SK-N-SH (cell line): ENCODE measurements at regions not wholly inside any gene's neighbourhood (a gene's known extent, or its start where the extent isn't known, plus 50 kb on each side); places are given as distances from the start of the nearest gene placed in this dataset.

ENCODE experiments used
- CTCF ChIA-PET: fragments of 300-600, 350-600 bp; formaldehyde crosslinking; extraction: SDS; loops from one replicate; lab custom pipeline; 2021; lab: Yijun Ruan, JAX
- POLR2A ChIA-PET: fragments of 350-600 bp; sonication (Branson Sonifier 250); formaldehyde crosslinking; extraction: SDS; loops from one replicate; lab custom pipeline; 2020; ENCODE audit warnings: antibody characterized with exemption, inconsistent platforms; lab: Yijun Ruan, JAX
- DNase-seq: peaks from one replicate; pipeline ENCODE4 v3.0.0; 2012
- H2AFZ ChIP-seq: fragments of 200-600 bp; sonication (generic); 2 replicates; pipeline ENCODE4 v1.8.1; 2016; ENCODE audit warnings: antibody characterized with exemption, mild to moderate bottlenecking, low read depth
- H3F3A ChIP-seq: fragments of 200-600 bp; sonication (generic); replicated peaks from 2 replicates; pipeline ENCODE3; 2016; ENCODE audit warnings: antibody characterized with exemption, mild to moderate bottlenecking; ENCODE audit not compliant: insufficient read depth
- H3K27ac ChIP-seq, 2 experiments: fragments of 200-500 bp in 1 of 2; fragments of 200-600 bp in 1 of 2; sonication (Bioruptor generic) in 1 of 2; sonication (generic), shearing (Covaris generic) in 1 of 2; 2 replicates each; pipeline versions ENCODE4 v1.5.1 to v1.6.1; 2014 to 2016; ENCODE audit warnings: low read depth in 2 of 2, inconsistent platforms in 1 of 2, low read length in 1 of 2, mild to moderate bottlenecking in 1 of 2, mixed read lengths in 1 of 2
- H3K27me3 ChIP-seq: fragments of 200-600 bp; sonication (generic), shearing (Covaris generic); 2 replicates; pipeline ENCODE4 v1.6.1; 2016; ENCODE audit warnings: mixed run types; ENCODE audit not compliant: insufficient read depth
- H3K36me3 ChIP-seq, 2 experiments: fragments of 200-500 bp in 1 of 2; fragments of 200-600 bp in 1 of 2; sonication (Bioruptor generic) in 1 of 2; sonication (generic) in 1 of 2; replicated peaks in 1 of 2; 2 replicates each; pipeline versions ENCODE3 to v1.5.1; 2014 to 2016; ENCODE audit warnings: low read length in 1 of 2, mild to moderate bottlenecking in 1 of 2; ENCODE audit not compliant: insufficient read depth in 2 of 2, control insufficient read depth in 1 of 2
- H3K4me1 ChIP-seq, 2 experiments: fragments of 200-500 bp in 1 of 2; fragments of 200-600 bp in 1 of 2; sonication (Bioruptor generic) in 1 of 2; sonication (generic), shearing (Covaris generic) in 1 of 2; 2 replicates each; pipeline versions ENCODE4 v1.5.1 to v1.6.1; 2014 to 2016; ENCODE audit warnings: low read depth in 1 of 2, low read length in 1 of 2, mixed run types in 1 of 2; ENCODE audit not compliant: insufficient read depth in 2 of 2, control insufficient read depth in 1 of 2
- H3K4me2 ChIP-seq: fragments of 200-600 bp; sonication (generic), shearing (Covaris generic); 2 replicates; pipeline ENCODE4 v1.6.1; 2017; ENCODE audit warnings: mixed run types
- H3K4me3 ChIP-seq, 2 experiments: fragments of 200-500 bp in 1 of 2; fragments of 200-600 bp in 1 of 2; sonication (Bioruptor generic) in 1 of 2; sonication (generic), shearing (Covaris generic) in 1 of 2; 2 replicates each; pipeline versions ENCODE4 v1.5.1 to v1.8.1; 2014 to 2016; ENCODE audit warnings: low read depth in 2 of 2, inconsistent platforms in 1 of 2, low read length in 1 of 2, mild to moderate bottlenecking in 1 of 2, mixed read lengths in 1 of 2, moderate library complexity in 1 of 2
- H3K79me2 ChIP-seq: fragments of 200-600 bp; sonication (generic); 2 replicates; pipeline ENCODE4 v1.8.1; 2017; ENCODE audit warnings: mild to moderate bottlenecking; ENCODE audit not compliant: insufficient read depth
- H3K9ac ChIP-seq: fragments of 200-600 bp; sonication (generic); 2 replicates; pipeline ENCODE4 v1.6.1; 2017; ENCODE audit warnings: mixed run types
- H3K9me2 ChIP-seq: fragments of 200-600 bp; sonication (generic); 2 replicates; pipeline ENCODE4 v1.6.1; 2017; ENCODE audit warnings: mixed run types
- H3K9me3 ChIP-seq: fragments of 200-600 bp; sonication (generic); 2 replicates; pipeline ENCODE4 v1.6.1; 2017; ENCODE audit warnings: mixed run types, mild to moderate bottlenecking, moderate library complexity
- H4K20me1 ChIP-seq: fragments of 200-600 bp; sonication (generic); 2 replicates; pipeline ENCODE4 v1.6.1; 2017; ENCODE audit warnings: mild to moderate bottlenecking, mixed run types; ENCODE audit not compliant: insufficient read depth
- EP300 ChIP-seq, 2 experiments: IDR thresholded peaks; 2 replicates each; pipeline versions ENCODE4 v1.4.0 to v1.6.1; 2012; ENCODE audit warnings: borderline replicate concordance in 1 of 2, low read depth in 1 of 2, low read length in 1 of 2
- FOSL2 ChIP-seq: IDR thresholded peaks from 2 replicates; pipeline ENCODE4 v1.4.0; 2012; ENCODE audit warnings: low read depth, mild to moderate bottlenecking, moderate library complexity, borderline replicate concordance
- FOXM1 ChIP-seq: IDR thresholded peaks from 2 replicates; pipeline ENCODE4 v1.4.0; 2012; ENCODE audit warnings: low read depth, mild to moderate bottlenecking
- GABPA ChIP-seq: IDR thresholded peaks from 2 replicates; pipeline ENCODE4 v1.4.0; 2012; ENCODE audit warnings: low read depth, mild to moderate bottlenecking
- MEF2A ChIP-seq: IDR thresholded peaks from 2 replicates; pipeline ENCODE4 v1.4.0; 2012; ENCODE audit warnings: low read depth, borderline replicate concordance
- NFIC ChIP-seq: IDR thresholded peaks from 2 replicates; pipeline ENCODE4 v1.4.0; 2012; ENCODE audit warnings: borderline replicate concordance
- RCOR1 ChIP-seq: fragments of 150-350 bp; IDR thresholded peaks from 2 replicates; pipeline ENCODE4 v1.6.1; 2017; ENCODE audit warnings: antibody characterized with exemption, low read length
- TCF12 ChIP-seq: IDR thresholded peaks from 2 replicates; pipeline ENCODE4 v1.4.0; 2012
- TEAD4 ChIP-seq: IDR thresholded peaks from 2 replicates; pipeline ENCODE4 v1.4.0; 2012; ENCODE audit warnings: mild to moderate bottlenecking, borderline replicate concordance; ENCODE audit not compliant: insufficient read depth
- WGBS: methylation state at CpG from one replicate; pipeline ENCODE4 v1.1.6; 2017; ENCODE audit warnings: low lambda C conversion rate; 5-methylcytosine and 5-hydroxymethylcytosine counted together
- TF ChIP-seq, protein P1 (sequence below): IDR thresholded peaks from 2 replicates; pipeline ENCODE4; 2012
- TF ChIP-seq, protein P2 (sequence below): IDR thresholded peaks from 2 replicates; pipeline ENCODE4 v1.4.0; 2012; ENCODE audit warnings: low read depth, borderline replicate concordance
- TF ChIP-seq, protein P3 (sequence below): fragments of 150-350 bp; IDR thresholded peaks from 2 replicates; pipeline ENCODE4 v1.6.1; 2016; ENCODE audit warnings: mild to moderate bottlenecking, low read depth, low read length

DNA sequence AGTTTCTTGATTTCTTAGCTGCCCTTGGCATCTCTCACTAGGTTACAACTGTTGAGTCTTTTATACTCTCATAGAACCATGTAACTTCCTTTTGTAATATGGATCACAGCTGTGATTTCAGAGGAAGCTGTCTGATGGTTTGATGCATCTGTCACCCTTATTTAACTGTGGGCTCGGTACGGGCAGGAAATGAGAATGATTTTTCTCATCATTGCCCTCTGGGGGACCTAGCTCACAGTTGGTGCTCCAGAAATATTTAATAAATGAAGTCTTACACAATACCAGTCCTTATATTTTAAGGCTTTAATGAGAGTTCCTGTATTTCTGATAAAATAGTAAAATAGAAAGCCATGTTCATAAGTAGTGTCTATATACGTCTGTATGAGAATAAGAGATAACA lies 151.2 kb downstream of the EBLN2 start (continued):
- TF ChIP-seq, protein P1, sequence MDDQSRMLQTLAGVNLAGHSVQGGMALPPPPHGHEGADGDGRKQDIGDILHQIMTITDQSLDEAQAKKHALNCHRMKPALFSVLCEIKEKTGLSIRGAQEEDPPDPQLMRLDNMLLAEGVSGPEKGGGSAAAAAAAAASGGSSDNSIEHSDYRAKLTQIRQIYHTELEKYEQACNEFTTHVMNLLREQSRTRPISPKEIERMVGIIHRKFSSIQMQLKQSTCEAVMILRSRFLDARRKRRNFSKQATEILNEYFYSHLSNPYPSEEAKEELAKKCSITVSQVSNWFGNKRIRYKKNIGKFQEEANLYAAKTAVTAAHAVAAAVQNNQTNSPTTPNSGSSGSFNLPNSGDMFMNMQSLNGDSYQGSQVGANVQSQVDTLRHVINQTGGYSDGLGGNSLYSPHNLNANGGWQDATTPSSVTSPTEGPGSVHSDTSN, result no peak
- TF ChIP-seq RCOR1, result no peak

DNA sequence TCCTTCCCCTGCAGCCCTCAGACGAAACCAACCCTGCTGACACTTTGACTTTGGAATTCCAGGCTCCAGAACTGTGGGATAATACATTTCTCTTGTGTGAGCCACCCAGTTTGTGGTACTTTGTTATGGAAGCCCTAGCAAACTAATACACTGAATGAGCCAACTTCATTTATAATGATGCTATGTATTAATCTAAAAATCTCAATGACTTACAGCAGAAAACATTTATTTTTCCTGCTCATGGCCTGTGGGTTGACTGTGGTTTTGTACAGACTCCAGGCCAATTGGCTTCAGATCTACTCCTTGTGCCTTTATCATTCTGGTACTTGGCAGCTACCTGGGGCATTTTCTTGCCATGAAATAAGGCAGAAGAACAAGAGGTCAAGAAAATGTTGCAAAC lies 152.4 kb downstream of the EBLN2 start:
- H3K27ac ChIP-seq, result no peak overlapping the region; a peak in 1 of 4 replicates
- no peak for DNase-seq
- no peaks in the 10 kb centered on the region for H3K9me2 ChIP-seq
- H3K79me2 ChIP-seq, result no peaks in the 10 kb centered on the region
- no peaks in the 10 kb centered on the region for H3K36me3 ChIP-seq
- no peaks in the 10 kb centered on the region for H3K9me3 ChIP-seq
- H3F3A ChIP-seq, result no peaks in the 10 kb centered on the region
- peaks cover 3 to 7% of the 10 kb centered on the region in 2 experiments; a peak in 3 of 4 replicates for H3K4me1 ChIP-seq
- no peaks in the 10 kb centered on the region for H4K20me1 ChIP-seq
- no peaks in the 10 kb centered on the region for H3K27me3 ChIP-seq
- no peak overlapping the region for H2AFZ ChIP-seq
- H3K9ac ChIP-seq, result no peak overlapping the region
- CTCF ChIA-PET, result no interaction called here
- no peak overlapping the region for H3K4me3 ChIP-seq
- 50% methylated on average over 1 of the region's 1 CpG for WGBS
- no peak overlapping the region for H3K4me2 ChIP-seq
- no peak for TF ChIP-seq TEAD4
- no peak for TF ChIP-seq MEF2A
- TF ChIP-seq NFIC, result 0 out of 2 replicates have a peak, but pooled peaks have one; percentile 18
- TF ChIP-seq TCF12, result no peak; the same call in 1 of the 2 replicates
- POLR2A ChIA-PET, result no interaction called here

DNA sequence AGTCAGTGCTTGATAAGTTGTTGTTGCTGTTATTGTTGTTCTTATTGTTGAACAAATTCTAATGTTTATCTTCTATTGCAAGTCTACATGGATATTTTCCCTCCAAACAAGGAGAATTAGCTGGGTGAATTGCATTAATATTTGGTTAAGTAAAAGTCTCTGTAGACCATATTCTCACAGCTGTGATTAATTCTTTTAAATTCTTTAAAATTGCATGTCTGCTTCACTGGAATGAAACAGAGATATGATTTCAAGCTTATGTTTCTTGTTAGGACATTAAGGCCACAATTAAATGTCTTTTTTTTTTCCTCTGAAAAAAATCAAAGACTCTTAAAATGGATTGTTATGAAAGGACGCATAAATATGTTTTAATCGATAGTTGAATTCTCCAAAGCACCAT lies 153.4 kb downstream of the EBLN2 start:
- ChIA-PET CTCF (interaction anchor here (1.2 to 1.3 kb wide), 2 partner anchors 23 to 30 kb away, joined by 3 to 5 read pairs; no protein-coding TSS in a partner anchor), POLR2A (no interaction called here)
- peak in 1 of 2 experiments; percentile 12; a peak in 1 of 4 replicates for TF ChIP-seq EP300 (IDR thresholded peaks at IDR 0.05; ENCODE audit: borderline replicate concordance in 1 of 2, low read depth in 1 of 2, low read length in 1 of 2)
- TF ChIP-seq, protein P1, result no peak
- H2AFZ ChIP-seq, result no peak overlapping the region
- H3K4me2 ChIP-seq, result no peak overlapping the region
- WGBS, result 68% methylated on average over 2 of the region's 2 CpGs
- H3F3A ChIP-seq, result no peaks in the 10 kb centered on the region
- no peaks in the 10 kb centered on the region for H3K9me3 ChIP-seq
- peaks cover 3 to 7% of the 10 kb centered on the region in 2 experiments; a peak in 3 of 4 replicates for H3K4me1 ChIP-seq
- H3K27ac ChIP-seq, result peak overlapping the region; percentile 55 to 88; a peak in 3 of 4 replicates
- H3K79me2 ChIP-seq, result no peaks in the 10 kb centered on the region
- H3K9me2 ChIP-seq, result no peaks in the 10 kb centered on the region
- no peak overlapping the region for H3K4me3 ChIP-seq
- DNase-seq, result no peak
- H3K36me3 ChIP-seq, result no peaks in the 10 kb centered on the region
- H3K27me3 ChIP-seq, result no peaks in the 10 kb centered on the region
- H4K20me1 ChIP-seq, result no peaks in the 10 kb centered on the region
- no peak overlapping the region for H3K9ac ChIP-seq

DNA sequence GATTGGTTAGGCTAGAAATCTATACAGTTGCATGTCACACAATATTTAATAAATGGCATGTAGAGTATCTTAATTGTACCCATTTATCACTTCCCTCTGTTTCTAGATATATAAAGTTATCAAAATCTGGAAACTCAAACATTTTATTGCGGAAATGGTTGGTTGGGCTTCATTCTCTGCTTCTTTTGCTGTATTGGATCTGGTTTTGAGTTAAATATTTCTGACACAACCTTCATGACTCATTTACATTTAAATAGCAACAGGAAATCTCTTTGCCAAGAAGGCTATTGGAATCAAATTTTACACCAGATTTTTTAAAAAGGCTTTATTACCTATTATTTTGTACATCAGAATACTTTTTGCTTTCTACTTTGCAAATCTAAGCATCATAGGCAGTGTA lies 153.8 kb downstream of the EBLN2 start:
- Histone ChIP-seq H3K27me3 (no peaks in the 10 kb centered on the region), H3K4me3 (no peak overlapping the region), H3K27ac (peak overlapping the region; percentile 55 to 88), H3K9ac (no peak overlapping the region), H3K4me1 (peaks cover 3 to 7% of the 10 kb centered on the region in 2 experiments; a peak in 3 of 4 replicates), H3K9me3 (no peaks in the 10 kb centered on the region), H3K36me3 (no peaks in the 10 kb centered on the region), H4K20me1 (no peaks in the 10 kb centered on the region), H3K79me2 (no peaks in the 10 kb centered on the region), H3K4me2 (no peak overlapping the region), H3F3A (no peaks in the 10 kb centered on the region), H3K9me2 (no peaks in the 10 kb centered on the region), H2AFZ (no peak overlapping the region)
- ChIA-PET POLR2A (no interaction called here), CTCF (interaction anchor here (1.2 to 1.3 kb wide), 2 partner anchors 23 to 30 kb away, joined by 3 to 5 read pairs; no protein-coding TSS in a partner anchor)
- WGBS, result 50% methylated on average over 1 of the region's 1 CpG
- DNase-seq, result no peak
- TF ChIP-seq NFIC (peak; percentile 47; the same call in 1 of the 2 replicates), MEF2A (peak; percentile 63; the same call in 1 of the 2 replicates), FOSL2 (peak; percentile 28; the same call in 1 of the 2 replicates), FOXM1 (0 out of 2 replicates have a peak, but pooled peaks have one; percentile 33), GABPA (no peak)
- TF ChIP-seq, protein P2, sequence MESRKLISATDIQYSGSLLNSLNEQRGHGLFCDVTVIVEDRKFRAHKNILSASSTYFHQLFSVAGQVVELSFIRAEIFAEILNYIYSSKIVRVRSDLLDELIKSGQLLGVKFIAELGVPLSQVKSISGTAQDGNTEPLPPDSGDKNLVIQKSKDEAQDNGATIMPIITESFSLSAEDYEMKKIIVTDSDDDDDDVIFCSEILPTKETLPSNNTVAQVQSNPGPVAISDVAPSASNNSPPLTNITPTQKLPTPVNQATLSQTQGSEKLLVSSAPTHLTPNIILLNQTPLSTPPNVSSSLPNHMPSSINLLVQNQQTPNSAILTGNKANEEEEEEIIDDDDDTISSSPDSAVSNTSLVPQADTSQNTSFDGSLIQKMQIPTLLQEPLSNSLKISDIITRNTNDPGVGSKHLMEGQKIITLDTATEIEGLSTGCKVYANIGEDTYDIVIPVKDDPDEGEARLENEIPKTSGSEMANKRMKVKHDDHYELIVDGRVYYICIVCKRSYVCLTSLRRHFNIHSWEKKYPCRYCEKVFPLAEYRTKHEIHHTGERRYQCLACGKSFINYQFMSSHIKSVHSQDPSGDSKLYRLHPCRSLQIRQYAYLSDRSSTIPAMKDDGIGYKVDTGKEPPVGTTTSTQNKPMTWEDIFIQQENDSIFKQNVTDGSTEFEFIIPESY, result no peak
- TF ChIP-seq, protein P3, sequence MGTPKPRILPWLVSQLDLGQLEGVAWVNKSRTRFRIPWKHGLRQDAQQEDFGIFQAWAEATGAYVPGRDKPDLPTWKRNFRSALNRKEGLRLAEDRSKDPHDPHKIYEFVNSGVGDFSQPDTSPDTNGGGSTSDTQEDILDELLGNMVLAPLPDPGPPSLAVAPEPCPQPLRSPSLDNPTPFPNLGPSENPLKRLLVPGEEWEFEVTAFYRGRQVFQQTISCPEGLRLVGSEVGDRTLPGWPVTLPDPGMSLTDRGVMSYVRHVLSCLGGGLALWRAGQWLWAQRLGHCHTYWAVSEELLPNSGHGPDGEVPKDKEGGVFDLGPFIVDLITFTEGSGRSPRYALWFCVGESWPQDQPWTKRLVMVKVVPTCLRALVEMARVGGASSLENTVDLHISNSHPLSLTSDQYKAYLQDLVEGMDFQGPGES, result no peak
- TF ChIP-seq, protein P1, result peak; percentile 49; the same call in 1 of the 2 replicates
